Stomach (tissue), 4 donors: ENCODE measurements at regions not wholly inside any gene's neighbourhood (a gene's known extent, or its start where the extent isn't known, plus 50 kb on each side); places are given as distances from the start of the nearest gene placed in this dataset.

Experiments
- POLR2A ChIP-seq, 4 donors: fragments of 450-650 bp; IDR thresholded peaks; one replicate each; pipeline ENCODE4 v1.6.1; 2016; ENCODE audit warnings: antibody characterized with exemption in 4 of 4, control low read depth in 2 of 4, mild to moderate bottlenecking in 1 of 4, moderate library complexity in 1 of 4
- POLR2AphosphoS5 ChIP-seq, 3 donors: sonication (generic); formaldehyde crosslinking; IDR thresholded peaks; one replicate each; pipeline ENCODE4 v1.6.1; 2016; ENCODE audit warnings: antibody characterized with exemption in 3 of 3
- TF ChIP-seq, protein P1 (sequence below), 7 experiments: fragments of 450-650 bp in 4 of 7; fragments of 200-600 bp in 3 of 7; sonication (generic) in 3 of 7; IDR thresholded peaks; one replicate each; pipeline ENCODE4 v1.5.1; 2016 to 2019; ENCODE audit warnings: antibody characterized with exemption in 7 of 7, control low read depth in 2 of 7, mild to moderate bottlenecking in 1 of 7

DNA sequence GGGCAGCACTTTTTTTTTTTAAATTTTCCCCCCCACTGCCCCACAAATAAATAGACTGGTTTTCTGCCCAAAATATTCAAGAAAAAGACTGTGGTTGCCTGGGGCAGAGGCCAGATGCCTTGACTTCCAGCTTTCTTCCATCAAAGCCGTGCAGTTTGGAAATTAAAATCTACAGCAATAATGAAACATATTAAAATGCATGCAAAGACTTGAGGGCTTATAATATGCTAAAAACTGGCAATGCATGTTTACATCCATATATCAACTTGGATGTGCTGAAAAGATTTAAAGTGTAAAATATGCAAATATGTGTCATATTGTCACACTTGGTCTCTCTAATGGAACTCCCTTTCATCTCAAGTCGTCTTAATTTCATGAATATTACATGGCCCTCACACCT lies 2036.2 kb upstream of the PIK3C3 start:
- TF ChIP-seq POLR2AphosphoS5 (IDR thresholded peaks at IDR 0.05) (no peak), POLR2A (IDR thresholded peaks at IDR 0.05) (no peak)
- TF ChIP-seq, protein P1, sequence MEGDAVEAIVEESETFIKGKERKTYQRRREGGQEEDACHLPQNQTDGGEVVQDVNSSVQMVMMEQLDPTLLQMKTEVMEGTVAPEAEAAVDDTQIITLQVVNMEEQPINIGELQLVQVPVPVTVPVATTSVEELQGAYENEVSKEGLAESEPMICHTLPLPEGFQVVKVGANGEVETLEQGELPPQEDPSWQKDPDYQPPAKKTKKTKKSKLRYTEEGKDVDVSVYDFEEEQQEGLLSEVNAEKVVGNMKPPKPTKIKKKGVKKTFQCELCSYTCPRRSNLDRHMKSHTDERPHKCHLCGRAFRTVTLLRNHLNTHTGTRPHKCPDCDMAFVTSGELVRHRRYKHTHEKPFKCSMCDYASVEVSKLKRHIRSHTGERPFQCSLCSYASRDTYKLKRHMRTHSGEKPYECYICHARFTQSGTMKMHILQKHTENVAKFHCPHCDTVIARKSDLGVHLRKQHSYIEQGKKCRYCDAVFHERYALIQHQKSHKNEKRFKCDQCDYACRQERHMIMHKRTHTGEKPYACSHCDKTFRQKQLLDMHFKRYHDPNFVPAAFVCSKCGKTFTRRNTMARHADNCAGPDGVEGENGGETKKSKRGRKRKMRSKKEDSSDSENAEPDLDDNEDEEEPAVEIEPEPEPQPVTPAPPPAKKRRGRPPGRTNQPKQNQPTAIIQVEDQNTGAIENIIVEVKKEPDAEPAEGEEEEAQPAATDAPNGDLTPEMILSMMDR (IDR thresholded peaks at IDR 0.05) = no peak
